AG04449 (cell line): ENCODE measurements at regions not wholly inside any gene's neighbourhood (a gene's known extent, or its start where the extent isn't known, plus 50 kb on each side); places are given as distances from the start of the nearest gene placed in this dataset.
"Not testable (repeated sequence)": the region's sequence is repeated elsewhere in the genome, so short reads cannot be mapped to it uniquely, and the experiment has no call there.

Experiments used
- CTCF ChIA-PET: fragments of 350-600 bp; formaldehyde crosslinking; extraction: SDS; loops from one replicate; lab custom pipeline; 2021; ENCODE audit warnings: antibody characterized with exemption; lab: Yijun Ruan, JAX
- POLR2A ChIA-PET: fragments of 400-600, 350-600 bp; formaldehyde crosslinking; extraction: SDS; loops from one replicate; lab custom pipeline; 2020; ENCODE audit warnings: antibody characterized with exemption, inconsistent platforms; lab: Yijun Ruan, JAX
- DNase-seq: peaks from one replicate; pipeline ENCODE4 v3.0.0-alpha.2; 2010; ENCODE audit warnings: low read depth, low spot score
- H3K4me3 ChIP-seq: 2 replicates; pipeline ENCODE4 v1.5.1; 2011; ENCODE audit warnings: low read depth, mild to moderate bottlenecking, control low read depth, low read length
- CTCF ChIP-seq: IDR thresholded peaks from one replicate; pipeline ENCODE4 v1.5.1; 2011; ENCODE audit warnings: mild to moderate bottlenecking, moderate library complexity, low read length, control low read depth, inconsistent platforms; ENCODE audit not compliant: insufficient read depth; ENCODE audit errors: missing control alignments

GRCh38 chr2:226174390-226174789 is 625.2 kb downstream of the IRS1 start:
- no peak for DNase-seq
- H3K4me3 ChIP-seq: no peak overlapping the region
- CTCF ChIA-PET: no interaction called here
- POLR2A ChIA-PET: no interaction called here
- TF ChIP-seq CTCF: no peak

GRCh38 chr2:226172939-226173338 is 626.7 kb downstream of the IRS1 start:
- POLR2A ChIA-PET: no interaction called here
- DNase-seq: no peak
- H3K4me3 ChIP-seq: no peak overlapping the region
- CTCF ChIA-PET: interaction anchor here (0.9 to 1.4 kb wide), 2 partner anchors 12 to 43 kb away, joined by 3 to 4 read pairs; no protein-coding TSS in a partner anchor
- no peak for TF ChIP-seq CTCF

GRCh38 chr2:226172309-226172708 is 627.3 kb downstream of the IRS1 start:
- TF ChIP-seq CTCF: no peak
- no peak for DNase-seq
- H3K4me3 ChIP-seq: no peak overlapping the region
- POLR2A ChIA-PET: no interaction called here
- CTCF ChIA-PET: interaction anchor here (1.4 kb wide), 1 partner anchor 12 kb away, joined by 4 read pairs; no protein-coding TSS in a partner anchor

- no peak for DNase-seq
- TF ChIP-seq CTCF: no peak
- H3K4me3 ChIP-seq: no peak overlapping the region
- POLR2A ChIA-PET: no interaction called here
- CTCF ChIA-PET: interaction anchor here (1.5 kb wide), 1 partner anchor 9 kb away, joined by 3 read pairs; no protein-coding TSS in a partner anchor
Measured at GRCh38 chr2:226169751-226170581, 629.7 kb downstream of the IRS1 start.

- ChIA-PET POLR2A (no interaction called here), CTCF (no interaction called here)
- H3K4me3 ChIP-seq: no peak overlapping the region
- no peak for TF ChIP-seq CTCF
- no peak for DNase-seq
Measured at GRCh38 chr2:226168496-226169160, 631.0 kb downstream of the IRS1 start.

GRCh38 chr2:226164512-226164911 is 635.1 kb downstream of the IRS1 start:
- POLR2A ChIA-PET: no interaction called here
- TF ChIP-seq CTCF: no peak
- CTCF ChIA-PET: no interaction called here
- no peak for DNase-seq
- no peak overlapping the region for H3K4me3 ChIP-seq

- DNase-seq, POLR2A ChIA-PET, H3K4me3 ChIP-seq: not testable (repeated sequence)
- CTCF ChIA-PET: interaction anchor here (2.2 kb wide), 1 partner anchor 642 kb away, joined by 6 read pairs; no protein-coding TSS in a partner anchor
Measured at GRCh38 chr2:226160617-226161016, 639.0 kb downstream of the IRS1 start.
